Epidermal melanocyte (primary cell): ENCODE measurements at regions not wholly inside any gene's neighbourhood (a gene's known extent, or its start where the extent isn't known, plus 50 kb on each side); places are given as distances from the start of the nearest gene placed in this dataset.

ENCODE experiments used
- DNase-seq: peaks from one replicate; pipeline ENCODE4 v3.0.0; 2011; ENCODE audit warnings: low spot score; ENCODE audit not compliant: insufficient read length

DNA sequence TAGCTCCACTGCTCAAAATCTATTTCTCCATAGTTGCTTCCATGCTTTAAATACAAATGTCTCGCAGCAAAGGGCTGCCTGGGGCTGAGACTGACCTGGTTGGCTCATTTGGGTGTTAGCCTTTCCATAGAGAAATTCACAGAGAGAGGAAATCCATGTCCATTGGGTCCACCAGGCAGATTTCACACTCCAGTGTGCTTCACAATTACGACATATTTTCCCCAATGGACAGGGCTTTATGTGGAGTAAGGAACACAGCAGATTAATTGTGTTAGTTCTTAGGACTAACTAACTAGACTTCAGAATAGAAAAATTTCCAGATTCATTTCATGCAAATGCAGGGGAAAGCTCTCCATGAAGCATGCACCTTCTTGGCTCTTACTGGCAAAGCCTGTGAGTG is 180.7 kb downstream of the FBXO15 start:
- DNase-seq: no peak

DNA sequence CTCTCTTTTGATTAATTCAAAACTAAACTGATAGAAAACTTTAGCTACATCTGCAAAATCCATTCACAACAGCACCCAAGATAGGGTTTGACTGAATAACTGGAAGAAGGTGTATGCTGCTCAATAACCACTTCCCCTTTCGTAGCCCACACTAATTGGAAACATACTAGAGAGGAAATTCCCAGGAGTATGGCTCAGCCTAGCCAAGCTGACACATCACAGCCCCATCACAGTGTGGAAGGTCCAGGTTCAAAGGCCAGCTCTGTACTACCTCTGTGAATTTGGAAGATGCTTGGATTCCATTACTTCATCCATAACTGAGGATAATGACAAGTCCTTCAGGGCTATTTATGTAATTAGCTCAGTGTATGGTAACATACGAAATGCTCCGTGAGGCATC is 185.4 kb downstream of the FBXO15 start:
- DNase-seq: no peak

DNA sequence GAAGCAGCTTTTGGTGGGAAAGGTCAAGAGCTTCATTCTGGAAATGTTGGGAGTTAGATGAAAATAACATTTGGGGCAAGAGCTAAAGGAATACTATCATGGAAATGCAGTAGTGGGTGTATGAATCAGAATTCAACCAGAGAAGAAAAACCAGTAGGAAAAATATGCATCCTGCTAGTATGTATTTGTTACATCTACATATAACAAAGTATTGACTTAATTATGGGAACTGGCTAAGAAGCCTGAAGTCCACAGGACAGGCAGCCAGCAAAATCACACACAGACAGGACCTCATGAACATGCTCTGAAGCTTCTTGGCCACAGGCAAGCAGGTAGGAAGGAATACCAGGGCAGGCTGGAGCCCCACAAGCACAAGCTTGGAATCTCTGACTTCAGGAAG is 185.8 kb downstream of the FBXO15 start:
- no peak for DNase-seq

DNA sequence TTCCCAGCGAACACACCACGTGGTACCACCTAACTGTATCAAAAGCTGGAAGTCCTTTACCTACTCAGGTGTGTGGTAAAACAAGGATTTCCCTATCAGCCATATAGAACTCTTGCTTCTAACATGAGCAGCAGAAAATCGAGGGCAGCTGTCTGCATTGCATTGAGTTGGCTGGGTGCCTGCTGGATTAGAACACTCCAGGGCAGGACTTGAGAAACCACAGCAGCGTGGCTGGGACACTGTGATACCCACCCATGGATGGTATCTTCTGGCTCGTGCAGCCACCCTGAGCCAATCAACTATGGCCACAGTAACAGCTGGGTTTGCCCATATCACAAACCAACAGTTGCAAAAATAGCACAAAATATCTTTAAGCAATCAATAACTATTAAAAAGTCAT is 188.3 kb downstream of the FBXO15 start:
- no peak for DNase-seq

GRCh38 chr18:73954268-73954667 is 193.4 kb downstream of the FBXO15 start:
- no peak for DNase-seq

DNA sequence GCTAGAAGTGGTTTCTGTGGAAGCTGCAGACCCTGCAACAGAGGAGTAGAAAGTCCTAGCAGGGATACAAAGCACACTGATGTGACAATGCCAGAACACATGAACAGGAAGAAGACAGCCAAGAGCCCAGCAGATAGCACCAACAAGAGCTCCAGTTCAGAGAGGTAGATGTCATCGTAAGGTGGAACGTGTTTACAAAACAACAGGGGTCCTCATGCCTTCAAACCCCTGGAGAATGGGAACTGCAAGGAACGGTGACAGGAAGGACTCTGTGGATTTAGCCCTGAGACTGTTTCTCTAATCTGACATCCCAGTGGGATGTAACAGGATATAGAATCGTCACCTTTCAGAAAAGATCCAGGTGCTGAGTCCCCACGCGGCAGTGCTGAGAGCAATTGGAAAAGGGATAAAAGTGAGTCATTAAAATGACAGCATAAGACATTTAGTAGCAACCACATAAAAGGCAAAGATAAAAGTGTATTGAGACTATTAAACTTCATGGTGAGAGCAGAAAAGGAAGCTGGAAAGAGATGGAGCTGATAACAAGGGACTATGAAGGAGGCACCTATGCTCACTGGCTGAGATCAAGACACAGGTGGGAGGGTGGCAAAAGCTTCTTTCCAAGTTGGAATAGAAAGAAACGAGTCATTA is 195.2 kb downstream of the FBXO15 start:
- no peak for DNase-seq

- DNase-seq: no peak
Observed at GRCh38 chr18:73950116-73950700, 197.4 kb downstream of the FBXO15 start.

- no peak for DNase-seq
Observed at GRCh38 chr18:73948497-73948896, 199.1 kb downstream of the FBXO15 start.

DNA sequence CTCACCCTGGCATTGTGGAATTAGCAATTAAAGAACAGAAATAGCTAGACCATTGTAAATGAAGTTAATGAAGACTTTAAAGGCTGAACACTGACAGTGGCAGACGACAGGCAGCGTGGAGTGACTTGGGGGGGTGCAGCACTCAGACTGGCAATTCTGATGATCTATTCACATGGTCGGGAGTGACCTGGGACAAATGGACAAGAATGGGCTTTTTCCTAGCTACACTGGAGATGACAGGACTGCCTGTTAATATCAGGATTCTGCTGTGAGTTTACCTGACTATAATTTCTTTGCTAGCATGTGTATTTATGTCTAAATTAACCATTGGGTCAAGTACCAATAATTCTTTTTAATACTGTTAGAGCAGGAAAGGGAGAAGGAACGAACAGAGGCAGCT is 199.6 kb downstream of the FBXO15 start:
- no peak for DNase-seq

- no peak for DNase-seq
Observed at GRCh38 chr18:73947180-73947921, 200.3 kb downstream of the FBXO15 start.

GRCh38 chr18:73945130-73945792 is 202.4 kb downstream of the FBXO15 start:
- DNase-seq: no peak

GRCh38 chr18:73944715-73945114 is 202.9 kb downstream of the FBXO15 start:
- DNase-seq: no peak

DNA sequence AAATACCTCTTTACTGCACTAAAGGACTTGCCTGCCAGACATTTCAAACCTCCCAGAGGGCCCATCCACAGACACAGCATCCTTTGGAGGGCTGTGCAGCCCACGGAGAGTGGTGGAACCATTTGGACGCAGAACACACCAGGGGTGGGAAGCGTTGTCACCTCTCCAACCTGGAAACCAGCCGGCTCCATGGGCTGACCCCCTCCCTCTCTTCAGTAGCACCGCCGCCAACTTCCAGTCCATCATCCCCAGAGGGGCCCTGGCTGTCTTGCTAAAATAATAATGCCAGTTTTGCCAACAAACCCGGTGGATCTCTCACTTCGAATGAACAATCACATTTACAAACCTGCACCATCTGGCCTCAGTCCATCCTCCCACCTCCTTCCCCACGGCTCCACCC is 203.9 kb downstream of the FBXO15 start:
- DNase-seq: no peak

DNA sequence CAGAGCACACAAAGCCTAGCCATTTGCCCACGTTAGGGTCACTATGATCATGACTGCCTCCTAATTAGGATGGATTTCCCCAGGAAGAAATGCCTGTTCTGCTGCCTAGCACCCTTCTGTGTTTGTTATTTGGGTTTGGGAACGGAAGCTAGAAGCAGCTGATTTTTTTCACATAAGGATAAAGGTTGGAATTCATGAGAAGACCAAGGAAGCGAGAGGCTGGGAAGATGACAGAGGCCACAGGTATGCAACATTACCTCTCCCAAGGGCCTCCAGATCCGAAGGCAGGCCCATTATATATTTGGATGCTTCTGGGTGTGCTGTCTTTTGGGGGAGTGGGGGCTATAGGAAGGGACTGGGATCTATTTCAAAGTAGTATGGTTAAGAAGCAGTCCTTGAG is 204.7 kb downstream of the FBXO15 start:
- DNase-seq: no peak

DNA sequence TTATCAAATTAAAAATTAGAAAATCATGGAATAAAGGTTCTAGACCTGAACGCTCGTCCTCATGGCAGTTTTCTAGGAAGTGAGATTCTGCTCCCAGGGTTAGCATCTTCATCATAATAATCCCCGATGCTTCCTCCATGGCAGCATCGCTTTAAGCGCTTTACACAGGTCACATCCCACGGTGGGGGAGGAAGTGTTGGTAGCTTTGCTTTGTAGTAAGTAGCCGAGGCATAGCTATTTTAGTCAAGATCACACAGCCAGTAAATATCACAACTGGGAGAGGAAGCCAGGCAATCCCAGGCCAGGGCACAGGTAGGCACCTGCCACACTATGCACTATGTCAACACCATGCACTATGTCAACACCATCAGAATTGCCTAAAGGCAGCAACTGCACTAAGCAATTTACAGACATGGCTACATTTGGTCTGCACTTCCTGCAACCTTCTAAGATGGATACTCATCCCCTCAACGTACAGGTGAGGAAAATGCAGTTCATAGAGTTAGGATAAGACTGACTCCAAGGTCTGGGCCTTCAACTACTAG is 205.5 kb downstream of the FBXO15 start:
- DNase-seq: no peak

DNA sequence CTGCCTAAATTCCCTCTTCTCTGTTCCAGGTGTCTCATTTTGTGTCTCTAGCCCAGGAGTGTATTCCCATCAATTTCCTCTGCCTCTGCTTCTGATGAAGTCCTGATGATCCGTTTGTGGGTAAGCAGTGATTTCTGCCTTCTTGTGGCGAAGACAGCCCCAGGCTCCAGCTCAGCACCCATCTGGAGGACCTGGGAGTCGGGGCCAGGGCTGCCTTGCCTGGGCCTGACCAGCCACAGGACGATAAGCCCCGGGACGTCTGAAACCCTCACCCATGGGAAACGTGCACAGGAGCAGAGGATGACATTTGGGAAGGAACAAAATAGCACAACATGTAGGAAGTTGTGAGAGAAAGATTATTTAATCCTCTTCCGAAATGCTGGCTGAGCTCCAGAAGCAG is 206.9 kb downstream of the FBXO15 start:
- DNase-seq: no peak

DNA sequence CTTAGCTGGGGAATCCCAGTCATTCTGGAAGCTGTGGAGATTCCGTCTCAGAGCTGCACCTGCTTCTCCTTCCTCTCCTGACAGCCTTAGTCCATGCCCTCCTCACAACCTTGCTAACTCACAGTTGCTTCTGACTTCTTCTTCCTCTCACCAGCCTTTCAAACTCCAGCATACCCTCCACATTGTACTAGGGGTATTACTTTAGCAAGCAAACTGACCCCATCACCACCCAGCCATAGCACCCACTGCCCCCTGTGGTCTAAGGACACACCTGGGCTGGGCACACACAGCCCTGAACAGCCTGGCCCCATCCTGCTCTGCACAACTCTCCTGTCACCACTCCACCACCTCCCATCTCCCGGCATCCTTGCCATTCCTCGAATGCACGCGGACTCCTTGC is 208.2 kb downstream of the FBXO15 start:
- DNase-seq: no peak

DNA sequence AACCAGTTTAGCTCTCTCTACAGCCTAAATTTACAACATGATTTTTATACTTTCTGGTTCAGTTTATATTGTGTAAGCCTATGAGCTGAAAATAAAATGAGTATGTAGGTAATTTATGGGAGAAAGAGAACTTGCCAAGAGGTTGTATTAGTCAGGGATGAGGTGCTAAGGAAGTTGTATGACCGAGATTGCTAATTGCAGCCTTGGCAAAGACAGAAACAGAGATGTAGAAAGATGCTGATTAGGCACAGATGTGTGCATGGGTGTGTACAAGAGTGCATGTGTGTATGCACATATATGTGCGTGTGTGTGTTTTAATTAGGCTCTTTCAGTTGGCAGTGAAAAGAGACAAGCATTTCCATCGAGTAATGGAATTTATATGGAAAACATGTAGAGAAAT is 213.9 kb downstream of the FBXO15 start:
- no peak for DNase-seq

GRCh38 chr18:73932976-73933375 is 214.7 kb downstream of the FBXO15 start:
- DNase-seq: no peak

DNA sequence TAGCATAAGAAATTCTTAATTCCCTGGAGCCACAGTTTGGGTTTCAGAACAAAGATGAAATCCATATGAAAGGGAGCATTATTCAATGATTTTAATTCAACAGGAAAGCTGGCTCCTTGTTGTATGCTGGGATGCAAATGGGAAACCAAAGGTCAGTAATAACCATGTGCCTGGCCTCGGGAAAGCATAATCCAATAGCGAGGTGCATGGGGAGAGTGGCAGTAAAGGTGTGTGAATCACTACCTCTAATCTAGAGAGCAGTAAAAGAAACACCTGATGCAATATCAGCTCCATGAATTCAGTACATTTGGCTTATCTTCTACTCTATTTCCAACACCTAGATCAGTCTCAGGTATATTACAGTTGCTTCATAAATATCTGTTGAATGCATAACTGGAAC is 220.1 kb downstream of the FBXO15 start:
- DNase-seq: no peak

DNA sequence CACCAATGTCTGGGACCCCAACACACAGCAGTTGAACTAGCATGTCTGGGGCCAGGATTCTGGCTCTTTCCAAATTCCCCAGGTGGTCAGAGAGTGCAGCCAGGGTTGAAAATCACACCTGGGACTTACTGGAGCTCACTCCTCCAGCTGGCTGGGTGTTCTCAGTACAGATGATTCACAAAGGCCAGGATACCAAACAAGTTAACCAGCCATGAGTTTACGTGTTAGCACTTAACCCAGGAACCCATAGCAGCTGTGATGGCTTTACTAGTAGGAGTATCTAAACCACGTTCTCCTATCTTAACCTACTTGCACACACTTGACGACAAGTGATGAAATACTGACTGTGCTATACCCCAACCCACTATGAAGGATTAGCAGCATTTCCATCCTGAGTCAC is 222.8 kb downstream of the FBXO15 start:
- no peak for DNase-seq

- no peak for DNase-seq
Observed at GRCh38 chr18:73924307-73924706, 223.3 kb downstream of the FBXO15 start.
